ENCODE measurements at regions not wholly inside any gene's neighbourhood (a gene's known extent, or its start where the extent isn't known, plus 50 kb on each side); places are given as distances from the start of the nearest gene placed in this dataset.

- TF ChIP-seq PATZ1 (CRISPR knock-in tag; IDR thresholded peaks at IDR 0.05; ENCODE audit: borderline replicate concordance) (no peak), ZFP30 (CRISPR knock-in tag; IDR thresholded peaks at IDR 0.05) (no peak)
Measured at GRCh38 chr5:145520335-145520734, 314.8 kb downstream of the PRELID2 start.
